ENCODE measurements at regions not wholly inside any gene's neighbourhood (a gene's known extent, or its start where the extent isn't known, plus 50 kb on each side); places are given as distances from the start of the nearest gene placed in this dataset.

- no peak for DNase-seq (ENCODE audit: low read depth)
- H3K4me3 ChIP-seq (ENCODE audit: control insufficient read depth, low read depth, low read length) = no peak overlapping the region
- TF ChIP-seq CTCF (conservative IDR thresholded peaks at IDR 0.05; ENCODE audit: control insufficient read depth, insufficient read depth, low read depth, low read length) = no peak
Observed at GRCh38 chr14:22500954-22501726, 87.9 kb downstream of the DAD1 start.

- no peak overlapping the region for H3K4me3 ChIP-seq (ENCODE audit: control insufficient read depth, low read depth, low read length)
- DNase-seq (ENCODE audit: low read depth) = no peak
- TF ChIP-seq CTCF (conservative IDR thresholded peaks at IDR 0.05; ENCODE audit: control insufficient read depth, insufficient read depth, low read depth, low read length) = no peak
Observed at GRCh38 chr14:22500525-22500924, 88.5 kb downstream of the DAD1 start.

GRCh38 chr14:22497671-22498093 is 91.3 kb downstream of the DAD1 start:
- TF ChIP-seq CTCF (conservative IDR thresholded peaks at IDR 0.05; ENCODE audit: control insufficient read depth, insufficient read depth, low read depth, low read length) = no peak
- no peak overlapping the region for H3K4me3 ChIP-seq (ENCODE audit: control insufficient read depth, low read depth, low read length)
- DNase-seq (ENCODE audit: low read depth) = no peak

GRCh38 chr14:22497144-22497423 is 91.9 kb downstream of the DAD1 start:
- TF ChIP-seq CTCF (conservative IDR thresholded peaks at IDR 0.05; ENCODE audit: control insufficient read depth, insufficient read depth, low read depth, low read length) = no peak
- no peak overlapping the region for H3K4me3 ChIP-seq (ENCODE audit: control insufficient read depth, low read depth, low read length)
- no peak for DNase-seq (ENCODE audit: low read depth)

GRCh38 chr14:22494486-22495135 is 94.4 kb downstream of the DAD1 start:
- H3K4me3 ChIP-seq (ENCODE audit: control insufficient read depth, low read depth, low read length) = no peak overlapping the region
- no peak for TF ChIP-seq CTCF (conservative IDR thresholded peaks at IDR 0.05; ENCODE audit: control insufficient read depth, insufficient read depth, low read depth, low read length)
- no peak for DNase-seq (ENCODE audit: low read depth)

GRCh38 chr14:22493753-22494152 is 95.3 kb downstream of the DAD1 start:
- no peak for TF ChIP-seq CTCF (conservative IDR thresholded peaks at IDR 0.05; ENCODE audit: control insufficient read depth, insufficient read depth, low read depth, low read length)
- no peak overlapping the region for H3K4me3 ChIP-seq (ENCODE audit: control insufficient read depth, low read depth, low read length)
- no peak for DNase-seq (ENCODE audit: low read depth)
